Gastrocnemius medialis (tissue), 4 donors: ENCODE measurements at regions not wholly inside any gene's neighbourhood (a gene's known extent, or its start where the extent isn't known, plus 50 kb on each side); places are given as distances from the start of the nearest gene placed in this dataset.

ENCODE experiments used
- POLR2A ChIP-seq, 2 donors: fragments of 450-650 bp; IDR thresholded peaks; one replicate each; pipeline ENCODE4 v1.6.1; 2017; ENCODE audit warnings: antibody characterized with exemption in 2 of 2, mild to moderate bottlenecking in 2 of 2, moderate library complexity in 2 of 2
- TF ChIP-seq, protein P1 (sequence below), 5 experiments: fragments of 450-650 bp in 3 of 5; fragments of 200-600 bp in 2 of 5; sonication (generic) in 2 of 5; IDR thresholded peaks in 4 of 5; conservative IDR thresholded peaks in 1 of 5; 1 replicate in 4 of 5; 2 replicates in 1 of 5; pipeline ENCODE4 v1.5.1; 2016 to 2019; ENCODE audit warnings: antibody characterized with exemption in 5 of 5, mild to moderate bottlenecking in 3 of 5, moderate library complexity in 3 of 5

- TF ChIP-seq, protein P1, sequence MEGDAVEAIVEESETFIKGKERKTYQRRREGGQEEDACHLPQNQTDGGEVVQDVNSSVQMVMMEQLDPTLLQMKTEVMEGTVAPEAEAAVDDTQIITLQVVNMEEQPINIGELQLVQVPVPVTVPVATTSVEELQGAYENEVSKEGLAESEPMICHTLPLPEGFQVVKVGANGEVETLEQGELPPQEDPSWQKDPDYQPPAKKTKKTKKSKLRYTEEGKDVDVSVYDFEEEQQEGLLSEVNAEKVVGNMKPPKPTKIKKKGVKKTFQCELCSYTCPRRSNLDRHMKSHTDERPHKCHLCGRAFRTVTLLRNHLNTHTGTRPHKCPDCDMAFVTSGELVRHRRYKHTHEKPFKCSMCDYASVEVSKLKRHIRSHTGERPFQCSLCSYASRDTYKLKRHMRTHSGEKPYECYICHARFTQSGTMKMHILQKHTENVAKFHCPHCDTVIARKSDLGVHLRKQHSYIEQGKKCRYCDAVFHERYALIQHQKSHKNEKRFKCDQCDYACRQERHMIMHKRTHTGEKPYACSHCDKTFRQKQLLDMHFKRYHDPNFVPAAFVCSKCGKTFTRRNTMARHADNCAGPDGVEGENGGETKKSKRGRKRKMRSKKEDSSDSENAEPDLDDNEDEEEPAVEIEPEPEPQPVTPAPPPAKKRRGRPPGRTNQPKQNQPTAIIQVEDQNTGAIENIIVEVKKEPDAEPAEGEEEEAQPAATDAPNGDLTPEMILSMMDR (IDR thresholded peaks at IDR 0.05 in 4 of 5, conservative IDR thresholded peaks at IDR 0.05 in 1 of 5): no peak
- no peak for TF ChIP-seq POLR2A (IDR thresholded peaks at IDR 0.05)
Observed at GRCh38 chr13:108005231-108005630, 210.1 kb downstream of the LIG4 start.
